H1 (cell line): ENCODE measurements at regions not wholly inside any gene's neighbourhood (a gene's known extent, or its start where the extent isn't known, plus 50 kb on each side); places are given as distances from the start of the nearest gene placed in this dataset.

Experiments
- CBX8 ChIP-seq: fragments of 300-800, 300-1000 bp; sonication (generic); IDR thresholded peaks from 2 replicates; pipeline ENCODE4 v1.7.1; 2016; ENCODE audit warnings: low read depth, low read length, borderline replicate concordance
- CEBPB ChIP-seq: IDR thresholded peaks from 2 replicates; pipeline ENCODE4 v1.6.1; 2012; ENCODE audit warnings: low read depth, low read length
- POLR2A ChIP-seq, 2 experiments: IDR thresholded peaks; 1 replicate in 1 of 2; 2 replicates in 1 of 2; pipeline ENCODE4 v1.6.1; 2011; ENCODE audit warnings: low read depth in 2 of 2, low read length in 2 of 2, mild to moderate bottlenecking in 2 of 2; ENCODE audit errors: control extremely low read depth in 1 of 2
- SUZ12 ChIP-seq: fragments of 200-600 bp; sonication (generic); IDR thresholded peaks from 2 replicates; pipeline ENCODE4 v1.6.1; 2012; ENCODE audit warnings: mild to moderate bottlenecking, inconsistent platforms, low read length, moderate library complexity, mixed read lengths
- TCF12 ChIP-seq: IDR thresholded peaks from 2 replicates; pipeline ENCODE4 v1.6.1; 2011; ENCODE audit warnings: low read depth, mild to moderate bottlenecking, low read length

DNA sequence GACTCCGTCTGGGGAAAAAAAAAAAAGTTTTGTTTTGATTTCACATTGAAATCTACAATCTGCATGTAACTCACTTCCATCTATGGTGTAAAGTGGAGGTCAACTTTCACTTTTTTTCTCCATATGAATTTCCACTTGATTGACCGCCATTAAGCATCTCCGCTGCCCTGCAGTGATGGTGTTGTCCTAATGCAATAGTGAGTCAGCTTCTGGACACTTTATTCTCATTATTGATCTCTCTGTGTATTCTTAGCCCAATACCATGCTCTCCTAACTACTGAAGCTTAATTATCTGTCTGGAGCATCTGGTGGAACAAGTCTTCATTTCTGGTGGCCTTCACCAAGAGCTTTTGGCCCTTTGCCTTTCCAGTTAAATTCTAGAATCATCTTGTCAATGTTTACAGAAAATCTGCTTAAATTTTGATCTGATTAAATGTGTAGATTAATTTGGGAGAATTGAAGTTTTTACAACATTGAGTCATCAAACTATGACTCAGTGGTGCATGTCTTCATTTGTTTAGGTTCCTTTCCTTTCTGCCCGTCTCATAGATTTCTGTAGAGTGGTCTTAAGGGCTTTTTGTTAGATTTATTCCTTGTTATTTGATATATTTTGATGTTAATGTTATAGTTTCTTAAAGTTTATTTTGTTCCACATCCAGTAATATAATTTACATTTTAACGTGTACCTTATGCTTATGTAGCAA lies 181.5 kb downstream of the PRDM2 start (continued):
- TF ChIP-seq TCF12 (no peak), POLR2A (IDR thresholded peaks at IDR 0.05; ENCODE audit: control extremely low read depth in 1 of 2, low read depth in 2 of 2, low read length in 2 of 2) (no peak), CEBPB (no peak), SUZ12 (no peak), CBX8 (no peak)
